ENCODE measurements at regions not wholly inside any gene's neighbourhood (a gene's known extent, or its start where the extent isn't known, plus 50 kb on each side); places are given as distances from the start of the nearest gene placed in this dataset.
"Not testable (repeated sequence)": the region's sequence is repeated elsewhere in the genome, so short reads cannot be mapped to it uniquely, and the experiment has no call there.

DNA sequence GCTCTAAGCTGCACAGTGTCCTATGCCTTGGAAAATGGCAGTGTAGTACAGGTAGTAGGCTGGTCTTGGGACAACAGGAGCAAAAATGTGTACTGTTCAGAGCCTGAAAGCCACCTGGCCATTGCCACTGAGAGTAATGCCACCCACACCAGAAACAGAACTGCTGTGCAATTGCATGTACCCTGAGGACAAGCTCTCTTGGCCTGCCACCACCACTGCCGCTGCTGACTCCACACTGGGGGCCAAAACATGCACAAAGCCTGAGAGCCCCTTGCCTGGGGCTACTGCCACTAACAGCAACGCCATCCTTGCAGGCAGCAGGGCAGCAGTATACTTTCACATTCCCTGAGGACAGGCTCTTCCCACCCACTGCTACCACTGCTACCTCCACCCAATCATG is 251.9 kb upstream of the CDH12 start:
- TF ChIP-seq, protein P1, sequence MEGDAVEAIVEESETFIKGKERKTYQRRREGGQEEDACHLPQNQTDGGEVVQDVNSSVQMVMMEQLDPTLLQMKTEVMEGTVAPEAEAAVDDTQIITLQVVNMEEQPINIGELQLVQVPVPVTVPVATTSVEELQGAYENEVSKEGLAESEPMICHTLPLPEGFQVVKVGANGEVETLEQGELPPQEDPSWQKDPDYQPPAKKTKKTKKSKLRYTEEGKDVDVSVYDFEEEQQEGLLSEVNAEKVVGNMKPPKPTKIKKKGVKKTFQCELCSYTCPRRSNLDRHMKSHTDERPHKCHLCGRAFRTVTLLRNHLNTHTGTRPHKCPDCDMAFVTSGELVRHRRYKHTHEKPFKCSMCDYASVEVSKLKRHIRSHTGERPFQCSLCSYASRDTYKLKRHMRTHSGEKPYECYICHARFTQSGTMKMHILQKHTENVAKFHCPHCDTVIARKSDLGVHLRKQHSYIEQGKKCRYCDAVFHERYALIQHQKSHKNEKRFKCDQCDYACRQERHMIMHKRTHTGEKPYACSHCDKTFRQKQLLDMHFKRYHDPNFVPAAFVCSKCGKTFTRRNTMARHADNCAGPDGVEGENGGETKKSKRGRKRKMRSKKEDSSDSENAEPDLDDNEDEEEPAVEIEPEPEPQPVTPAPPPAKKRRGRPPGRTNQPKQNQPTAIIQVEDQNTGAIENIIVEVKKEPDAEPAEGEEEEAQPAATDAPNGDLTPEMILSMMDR (IDR thresholded peaks at IDR 0.05), result no peak
- TF ChIP-seq POLR2AphosphoS5 (IDR thresholded peaks at IDR 0.05), result no peak
- TF ChIP-seq POLR2A (IDR thresholded peaks at IDR 0.05), result no peak
- no peak overlapping the region for H3K4me3 ChIP-seq

DNA sequence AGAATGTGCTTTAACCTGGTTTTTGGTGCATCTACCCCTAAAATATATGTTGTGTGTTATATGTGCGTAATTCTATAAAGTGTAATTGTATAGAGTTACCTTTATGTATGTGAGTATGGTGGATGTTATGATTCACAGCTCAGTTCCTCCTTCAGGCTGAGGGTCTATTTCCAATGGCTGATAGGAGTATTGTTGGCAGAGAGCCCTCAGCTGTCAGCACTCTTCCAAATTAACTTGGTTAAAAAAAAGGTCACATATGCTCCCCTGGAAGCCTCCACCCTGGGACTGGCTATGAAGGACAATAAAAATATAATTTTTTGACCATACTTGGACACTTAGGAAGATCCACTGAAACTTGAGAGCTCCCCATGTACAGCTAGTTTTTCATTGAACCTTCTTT is 250.4 kb upstream of the CDH12 start:
- intact Hi-C loops (cut with DNase I), result no loop called here
- no peaks in the 10 kb centered on the region for H3K27me3 ChIP-seq (replicated peaks; ENCODE audit: insufficient read depth)
- no peak overlapping the region for H3K4me3 ChIP-seq
- no peak overlapping the region for H3K27ac ChIP-seq
- TF ChIP-seq, protein P1 (IDR thresholded peaks at IDR 0.05), result no peak
- TF ChIP-seq POLR2AphosphoS5 (IDR thresholded peaks at IDR 0.05) (no peak), POLR2A (IDR thresholded peaks at IDR 0.05) (no peak)
- WGBS, result 93% methylated on average over 1 of the region's 1 CpG
- no peaks in the 10 kb centered on the region for H3K36me3 ChIP-seq
- H3K4me1 ChIP-seq (replicated peaks), result no peaks in the 10 kb centered on the region
- no peak for DNase-seq (ENCODE audit: low spot score)
- no peaks in the 10 kb centered on the region for H3K9me3 ChIP-seq

More for the DNA sequence above, 251.9 kb upstream of the CDH12 start:
- whole genome bisulfite sequencing, result 85% methylated on average over 2 of the region's 2 CpGs
- Histone ChIP-seq H3K27ac (no peak overlapping the region), H3K4me1 (replicated peaks) (no peaks in the 10 kb centered on the region), H3K36me3 (no peaks in the 10 kb centered on the region), H3K9me3 (no peaks in the 10 kb centered on the region), H3K27me3 (replicated peaks; ENCODE audit: insufficient read depth) (no peaks in the 10 kb centered on the region)
- DNase-seq (ENCODE audit: low spot score), result no peak
- intact Hi-C loops (cut with DNase I), result no loop called here

DNA sequence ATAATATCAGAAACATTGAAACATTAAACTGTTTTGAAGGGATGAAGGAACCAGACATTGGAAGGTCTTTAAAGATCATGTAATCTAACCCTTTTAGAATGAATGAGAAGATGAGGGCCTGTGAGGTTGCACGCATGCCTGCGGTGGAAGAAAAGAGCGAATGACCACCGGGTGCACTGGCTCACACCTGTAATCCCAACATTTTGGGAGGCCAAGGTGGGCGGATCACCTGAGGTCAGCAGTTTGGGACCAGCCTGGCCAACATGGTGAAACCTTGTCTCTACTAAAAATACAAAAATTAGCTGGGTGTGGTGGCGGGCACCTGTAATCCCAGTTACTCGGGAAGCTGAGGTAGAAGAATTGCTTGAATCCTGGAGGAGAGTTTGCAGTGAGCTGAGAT is 242.3 kb upstream of the CDH12 start:
- intact Hi-C loops (cut with DNase I); H3K27me3 ChIP-seq (replicated peaks; ENCODE audit: insufficient read depth); H3K9me3 ChIP-seq; DNase-seq (ENCODE audit: low spot score); H3K4me3 ChIP-seq; H3K27ac ChIP-seq; H3K36me3 ChIP-seq; H3K4me1 ChIP-seq (replicated peaks): not testable (repeated sequence)
- WGBS, result 93% methylated on average over 7 of the region's 7 CpGs

DNA sequence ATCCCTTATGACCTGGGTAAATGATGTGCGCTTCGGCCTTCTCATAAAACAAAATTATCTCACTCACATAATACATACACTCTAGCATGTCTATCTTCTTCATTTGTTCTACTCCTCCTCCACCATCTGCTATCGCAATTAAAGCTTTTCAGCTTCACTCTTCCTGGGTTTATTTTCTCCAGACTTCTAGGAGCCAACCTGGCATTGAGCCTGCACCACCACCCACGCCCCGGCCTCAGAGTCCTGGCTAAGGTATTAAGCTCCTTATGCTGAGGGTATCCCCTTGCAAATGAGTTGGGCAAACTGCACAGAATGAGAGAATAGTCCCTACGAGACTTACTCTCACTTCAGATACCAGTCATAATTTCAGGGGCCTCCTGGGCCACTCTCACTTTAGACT is 236.1 kb upstream of the CDH12 start:
- no peak overlapping the region for H3K27ac ChIP-seq
- H3K4me1 ChIP-seq (replicated peaks), result no peaks in the 10 kb centered on the region
- DNase-seq (ENCODE audit: low spot score), result no peak
- no peaks in the 10 kb centered on the region for H3K27me3 ChIP-seq (replicated peaks; ENCODE audit: insufficient read depth)
- H3K36me3 ChIP-seq, result no peaks in the 10 kb centered on the region
- TF ChIP-seq POLR2AphosphoS5 (IDR thresholded peaks at IDR 0.05), result no peak
- TF ChIP-seq, protein P1 (IDR thresholded peaks at IDR 0.05), result no peak
- TF ChIP-seq POLR2A (IDR thresholded peaks at IDR 0.05), result no peak
- intact Hi-C loops (cut with DNase I), result no loop called here
- 90% methylated on average over 6 of the region's 6 CpGs for WGBS
- no peak overlapping the region for H3K4me3 ChIP-seq
- H3K9me3 ChIP-seq, result no peaks in the 10 kb centered on the region

DNA sequence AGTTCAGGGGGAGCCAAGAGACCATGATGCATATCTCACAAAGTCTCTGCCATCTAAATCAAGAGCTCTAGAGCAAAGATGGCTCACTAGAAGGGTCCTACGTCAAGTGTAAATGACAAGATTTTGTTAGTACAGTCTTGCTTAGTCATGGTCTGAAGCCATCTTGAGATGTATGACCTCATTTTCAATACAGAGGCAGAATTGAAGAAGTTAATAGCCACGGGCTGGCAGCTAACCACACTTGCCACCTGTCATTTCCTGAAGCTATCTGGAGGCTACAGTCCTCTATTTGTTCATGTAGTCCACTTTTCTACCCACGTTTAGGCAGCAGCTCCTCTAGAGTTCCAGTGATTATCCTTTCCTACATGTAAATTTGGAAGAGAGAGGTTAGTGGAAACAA is 231.7 kb upstream of the CDH12 start:
- WGBS, result 58% methylated on average over 3 of the region's 3 CpGs
- no peak for DNase-seq (ENCODE audit: low spot score)
- intact Hi-C loops (cut with DNase I), result no loop called here

More for the DNA sequence above, 231.7 kb upstream of the CDH12 start:
- Histone ChIP-seq H3K36me3 (no peaks in the 10 kb centered on the region), H3K4me1 (replicated peaks) (no peaks in the 10 kb centered on the region), H3K27ac (no peak overlapping the region), H3K4me3 (no peak overlapping the region), H3K27me3 (replicated peaks; ENCODE audit: insufficient read depth) (no peaks in the 10 kb centered on the region), H3K9me3 (no peaks in the 10 kb centered on the region)
- TF ChIP-seq, protein P1 (IDR thresholded peaks at IDR 0.05), result no peak
- TF ChIP-seq POLR2AphosphoS5 (IDR thresholded peaks at IDR 0.05) (no peak), POLR2A (IDR thresholded peaks at IDR 0.05) (no peak)

Data from prostate gland (tissue), 2 donors.